WTC11 (cell line): ENCODE measurements at regions not wholly inside any gene's neighbourhood (a gene's known extent, or its start where the extent isn't known, plus 50 kb on each side); places are given as distances from the start of the nearest gene placed in this dataset.

Source experiments
- ATAC-seq: fragments of 200-7000 bp; cut with Tn5 transposase; 2 replicates; pipeline ENCODE4 v1.10.0; 2021; ENCODE audit warnings: mild to moderate bottlenecking, moderate library complexity
- CTCF ChIA-PET: fragments of 300-600 bp; sonication (Branson Sonifier 250); formaldehyde crosslinking; loops from one replicate; lab custom pipeline; 2021; ENCODE audit warnings: antibody characterized with exemption; lab: Charles Lee
- POLR2A ChIA-PET: fragments of 350-600 bp; sonication (Branson Sonifier 250); formaldehyde crosslinking; loops from one replicate; lab custom pipeline; 2021; ENCODE audit warnings: antibody characterized with exemption; lab: Charles Lee
- DNase-seq: peaks from one replicate; pipeline ENCODE4 v3.0.0; 2021; ENCODE audit warnings: low spot score
- H3K27ac Mint-ChIP-seq: 2 replicates; pipeline ENCODE4 v1.8.0; 2021; ENCODE audit warnings: mixed read lengths
- H3K27me3 Mint-ChIP-seq: 2 replicates; pipeline ENCODE4 v1.8.0; 2021; ENCODE audit warnings: low read depth, mild to moderate bottlenecking, moderate library complexity, mixed read lengths
- H3K36me3 Mint-ChIP-seq: 2 replicates; pipeline ENCODE4 v1.8.0; 2021; ENCODE audit warnings: mixed read lengths
- H3K4me1 Mint-ChIP-seq: 2 replicates; pipeline ENCODE4 v1.8.0; 2022; ENCODE audit warnings: mixed read lengths
- H3K4me3 Mint-ChIP-seq: 2 replicates; pipeline ENCODE4 v1.8.0; 2021; ENCODE audit warnings: mild to moderate bottlenecking, moderate library complexity, mixed read lengths
- H3K9me3 Mint-ChIP-seq: 2 replicates; pipeline ENCODE4 v1.8.0; 2021; ENCODE audit warnings: mixed read lengths
- ATF3 ChIP-seq: sonication (generic); formaldehyde crosslinking; conservative IDR thresholded peaks from 2 replicates; pipeline ENCODE4 v1.8.1; 2022; ENCODE audit warnings: mild to moderate bottlenecking, missing genetic modification reagents
- ATF6 ChIP-seq: sonication (generic); formaldehyde crosslinking; IDR thresholded peaks from 2 replicates; pipeline ENCODE4 v1.8.1; 2023; ENCODE audit warnings: mild to moderate bottlenecking, missing genetic modification reagents
- ELF4 ChIP-seq: sonication (generic); formaldehyde crosslinking; IDR thresholded peaks from 2 replicates; pipeline ENCODE4 v1.8.1; 2022; ENCODE audit warnings: low read depth, mild to moderate bottlenecking, moderate library complexity, missing genetic modification reagents
- HMGXB4 ChIP-seq: sonication (generic); formaldehyde crosslinking; IDR thresholded peaks from 2 replicates; pipeline ENCODE4 v1.8.1; 2023; ENCODE audit warnings: mild to moderate bottlenecking, moderate library complexity, missing genetic modification reagents
- IRF1 ChIP-seq: sonication (generic); formaldehyde crosslinking; IDR thresholded peaks from 2 replicates; pipeline ENCODE4 v1.8.0; 2023; ENCODE audit warnings: missing genetic modification reagents
- MAX ChIP-seq: sonication (generic); formaldehyde crosslinking; IDR thresholded peaks from 2 replicates; pipeline ENCODE4 v1.8.0; 2022; ENCODE audit warnings: mild to moderate bottlenecking, missing genetic modification reagents
- MXD4 ChIP-seq: fragments of 250-450 bp; sonication (Bioruptor Pico); IDR thresholded peaks from 2 replicates; pipeline ENCODE4 v1.8.0; 2021; ENCODE audit warnings: mild to moderate bottlenecking, moderate library complexity, borderline replicate concordance
- NFE2L1 ChIP-seq: sonication (generic); formaldehyde crosslinking; IDR thresholded peaks from 2 replicates; pipeline ENCODE4 v1.8.1; 2023; ENCODE audit warnings: missing genetic modification reagents
- SMAD3 ChIP-seq: sonication (generic); formaldehyde crosslinking; IDR thresholded peaks from 2 replicates; pipeline ENCODE4 v1.8.0; 2022; ENCODE audit warnings: missing genetic modification reagents, mild to moderate bottlenecking, borderline replicate concordance
- STAT6 ChIP-seq: sonication (generic); formaldehyde crosslinking; conservative IDR thresholded peaks from 2 replicates; pipeline ENCODE4 v1.8.1; 2023; ENCODE audit warnings: mild to moderate bottlenecking, low read depth, missing genetic modification reagents, moderate library complexity
- TP53 ChIP-seq: sonication (generic); formaldehyde crosslinking; IDR thresholded peaks from 2 replicates; pipeline ENCODE4 v1.8.1; 2023; ENCODE audit warnings: mild to moderate bottlenecking, missing genetic modification reagents
- USF2 ChIP-seq: sonication (generic); formaldehyde crosslinking; IDR thresholded peaks from 2 replicates; pipeline ENCODE4 v1.8.1; 2023; ENCODE audit warnings: mild to moderate bottlenecking, missing genetic modification reagents, moderate library complexity
- ZNF121 ChIP-seq: sonication (generic); formaldehyde crosslinking; IDR thresholded peaks from 2 replicates; pipeline ENCODE4 v1.8.0; 2023; ENCODE audit warnings: missing genetic modification reagents
- ZNF512 ChIP-seq: sonication (generic); formaldehyde crosslinking; IDR thresholded peaks from 2 replicates; pipeline ENCODE4 v1.8.1; 2022; ENCODE audit warnings: missing genetic modification reagents, borderline replicate concordance
- ZNF532 ChIP-seq: fragments of 250-450 bp; sonication (Bioruptor Pico); IDR thresholded peaks from 2 replicates; pipeline ENCODE4 v1.9.0; 2021; ENCODE audit warnings: mild to moderate bottlenecking, borderline replicate concordance

- POLR2A ChIA-PET, result no interaction called here
- H3K27me3 Mint-ChIP-seq, result peaks cover 2% of the 10 kb centered on the region; the same call in 1 of the 2 replicates
- no peak for ATAC-seq
- no peak overlapping the region for H3K4me3 Mint-ChIP-seq
- CTCF ChIA-PET, result no interaction called here
- peaks cover 16% of the 10 kb centered on the region for H3K9me3 Mint-ChIP-seq
- H3K4me1 Mint-ChIP-seq, result peaks cover 13% of the 10 kb centered on the region
- no peak for DNase-seq
- no peaks in the 10 kb centered on the region for H3K36me3 Mint-ChIP-seq
- H3K27ac Mint-ChIP-seq, result no peak overlapping the region
- TF ChIP-seq IRF1 (CRISPR knock-in tag) (no peak), NFE2L1 (CRISPR knock-in tag) (no peak), STAT6 (CRISPR knock-in tag) (no peak), ATF6 (CRISPR knock-in tag) (no peak)
- TF ChIP-seq, all 79 proteins: peak for 0
These were observed 617.5 kb upstream of the CPEB2 start for GRCh38 chr4:14384824-14385223.

GRCh38 chr4:14386196-14386595 is 616.1 kb upstream of the CPEB2 start:
- H3K36me3 Mint-ChIP-seq, result no peaks in the 10 kb centered on the region
- no peak overlapping the region for H3K27ac Mint-ChIP-seq
- H3K27me3 Mint-ChIP-seq, result peaks cover 2% of the 10 kb centered on the region; the same call in 1 of the 2 replicates
- CTCF ChIA-PET, result no interaction called here
- ATAC-seq, result peak; percentile 26; the same call in 1 of the 2 replicates
- peaks cover 13% of the 10 kb centered on the region for H3K4me1 Mint-ChIP-seq
- no peak overlapping the region for H3K4me3 Mint-ChIP-seq
- POLR2A ChIA-PET, result no interaction called here
- no peak for DNase-seq
- H3K9me3 Mint-ChIP-seq, result peaks cover 16% of the 10 kb centered on the region
- TF ChIP-seq ELF4 (CRISPR knock-in tag) (no peak), USF2 (no peak), SMAD3 (no peak), ZNF121 (CRISPR knock-in tag) (no peak), ZNF532 (CRISPR knock-in tag) (no peak), ZNF512 (CRISPR knock-in tag) (no peak), TP53 (no peak), HMGXB4 (CRISPR knock-in tag) (no peak), MXD4 (CRISPR knock-in tag) (no peak), MAX (CRISPR knock-in tag) (no peak), ATF3 (CRISPR knock-in tag) (no peak)
